HCT116 (cell line): ENCODE measurements at regions not wholly inside any gene's neighbourhood (a gene's known extent, or its start where the extent isn't known, plus 50 kb on each side); places are given as distances from the start of the nearest gene placed in this dataset.

Experiments used
- ATAC-seq: fragments of 200-7000 bp; cut with Tn5 transposase; 2 replicates; pipeline ENCODE4 v1.9.1; 2020; ENCODE audit warnings: mild to moderate bottlenecking, moderate library complexity
- BruUV-seq: library from RNA; stranded (reverse); fragments of 400-500 nt; replicated peaks from 2 replicates; lab custom pipeline; 2021; lab: Mats Ljungman, UMichigan
- CTCF ChIA-PET: fragments of 300-600 bp; sonication (Branson Sonifier 250); formaldehyde crosslinking; loops from one replicate; lab custom pipeline; 2021; ENCODE audit warnings: antibody characterized with exemption; lab: Charles Lee
- POLR2A ChIA-PET: fragments of 300-600, 350-600 bp; sonication (Branson Sonifier 250); formaldehyde crosslinking; loops from one replicate; lab custom pipeline; 2021; ENCODE audit warnings: antibody characterized with exemption; lab: Charles Lee
- RAD21 ChIA-PET, 2 experiments: fragments of 300-600 bp; sonication (Branson Sonifier 250); formaldehyde crosslinking; loops; one replicate each; lab custom pipeline; 2023; ENCODE audit warnings: low total read pairs in 2 of 2; ENCODE audit not compliant: uncharacterized antibody in 2 of 2, unreplicated experiment in 2 of 2, low non-redundant PET in 1 of 2; lab: Charles Lee
- DNase-seq: peaks from one replicate; pipeline ENCODE4 v3.0.0-alpha.2; 2010; ENCODE audit warnings: low read depth, low spot score
- H2AFZ ChIP-seq: fragments of 200-600 bp; shearing (Covaris generic), sonication (generic); 2 replicates; pipeline ENCODE4 v1.6.1; 2017; ENCODE audit warnings: low read depth, mixed run types, mixed read lengths, antibody characterized with exemption, low read length; ENCODE audit not compliant: poor library complexity, severe bottlenecking
- H3K27ac ChIP-seq: 2 replicates; pipeline ENCODE4 v1.5.1; 2012; ENCODE audit warnings: low read depth, low read length
- H3K27me3 ChIP-seq: fragments of 200-600 bp; sonication (generic); 2 replicates; pipeline ENCODE4 v1.6.1; 2016; ENCODE audit warnings: mixed run types, low read length, mixed read lengths; ENCODE audit not compliant: insufficient read depth
- H3K36me3 ChIP-seq, 2 experiments: fragments of 200-500 bp in 1 of 2; fragments of 200-600 bp in 1 of 2; sonication (Bioruptor generic) in 1 of 2; sonication (generic) in 1 of 2; 2 replicates each; pipeline versions ENCODE4 v1.5.1 to v1.6.1; 2014 to 2016; ENCODE audit warnings: low read length in 2 of 2, inconsistent platforms in 1 of 2, mixed read lengths in 1 of 2, mixed run types in 1 of 2; ENCODE audit not compliant: insufficient read depth in 2 of 2, control insufficient read depth in 1 of 2
- H3K4me1 ChIP-seq, 2 experiments: fragments of 200-600 bp in 1 of 2; sonication (generic) in 1 of 2; 2 replicates each; pipeline versions ENCODE4 v1.5.1 to v1.6.1; 2012 to 2017; ENCODE audit warnings: low read length in 2 of 2, inconsistent platforms in 1 of 2, mild to moderate bottlenecking in 1 of 2, mixed read lengths in 1 of 2, mixed run types in 1 of 2, moderate library complexity in 1 of 2; ENCODE audit not compliant: insufficient read depth in 2 of 2, control insufficient read depth in 1 of 2
- H3K4me2 ChIP-seq: fragments of 200-600 bp; sonication (generic); 2 replicates; pipeline ENCODE4 v1.6.1; 2017; ENCODE audit warnings: mixed run types, low read length, mixed read lengths
- H3K4me3 ChIP-seq, 2 experiments: fragments of 200-600 bp in 1 of 2; sonication (generic) in 1 of 2; replicated peaks in 1 of 2; 2 replicates each; pipeline ENCODE4 v1.5.1; 2011 to 2016; ENCODE audit warnings: low read length in 2 of 2, control low read depth in 1 of 2, low read depth in 1 of 2, mild to moderate bottlenecking in 1 of 2, mixed read lengths in 1 of 2, mixed run types in 1 of 2
- H3K79me2 ChIP-seq: fragments of 200-600 bp; sonication (generic); 2 replicates; pipeline ENCODE4 v1.6.1; 2017; ENCODE audit warnings: mild to moderate bottlenecking, mixed run types, low read length, moderate library complexity, mixed read lengths; ENCODE audit not compliant: insufficient read depth
- H3K9ac ChIP-seq: fragments of 200-600 bp; sonication (generic); 2 replicates; pipeline ENCODE4 v1.6.1; 2016; ENCODE audit warnings: low read length, mixed read lengths
- H3K9me2 ChIP-seq: fragments of 200-600 bp; sonication (generic), shearing (Covaris generic); 2 replicates; pipeline ENCODE4 v1.6.1; 2017; ENCODE audit warnings: mixed run types, mild to moderate bottlenecking, moderate library complexity; ENCODE audit not compliant: insufficient read depth
- H3K9me3 ChIP-seq, 2 experiments: fragments of 200-500 bp in 1 of 2; fragments of 200-600 bp in 1 of 2; sonication (Bioruptor generic) in 1 of 2; sonication (generic) in 1 of 2; 2 replicates each; pipeline ENCODE4 v1.6.1; 2014 to 2017; ENCODE audit warnings: low read length in 2 of 2, mixed read lengths in 2 of 2, inconsistent platforms in 1 of 2, low read depth in 1 of 2, mild to moderate bottlenecking in 1 of 2, mixed run types in 1 of 2, moderate library complexity in 1 of 2; ENCODE audit not compliant: control insufficient read depth in 1 of 2, insufficient read depth in 1 of 2
- H4K20me1 ChIP-seq: fragments of 200-600 bp; sonication (generic), shearing (Covaris generic); 2 replicates; pipeline ENCODE4 v1.6.1; 2017; ENCODE audit warnings: mixed run types, mild to moderate bottlenecking, moderate library complexity; ENCODE audit not compliant: insufficient read depth
- CBX3 ChIP-seq: IDR thresholded peaks from 2 replicates; pipeline ENCODE4 v1.6.1; 2012; ENCODE audit warnings: low read depth
- CEBPB ChIP-seq: IDR thresholded peaks from 2 replicates; pipeline ENCODE4 v1.6.1; 2012; ENCODE audit warnings: low read depth
- CTCF ChIP-seq, 3 experiments: fragments of 200-600 bp in 1 of 3; sonication (generic) in 1 of 3; IDR thresholded peaks in 2 of 3; conservative IDR thresholded peaks in 1 of 3; 2 replicates each; pipeline ENCODE4 v1.5.1; 2012 to 2017; ENCODE audit warnings: low read depth in 2 of 3, low read length in 2 of 3, antibody characterized with exemption in 1 of 3, borderline replicate concordance in 1 of 3, control low read depth in 1 of 3, mild to moderate bottlenecking in 1 of 3, mixed read lengths in 1 of 3, mixed run types in 1 of 3, moderate library complexity in 1 of 3; ENCODE audit not compliant: insufficient read depth in 1 of 3
- EGR1 ChIP-seq: IDR thresholded peaks from 2 replicates; pipeline ENCODE4 v1.6.1; 2012; ENCODE audit warnings: low read depth
- ELF1 ChIP-seq: IDR thresholded peaks from 2 replicates; pipeline ENCODE4 v1.6.1; 2012; ENCODE audit warnings: low read depth, borderline replicate concordance
- EZH2 ChIP-seq: fragments of 200-600 bp; sonication (generic); IDR thresholded peaks from 2 replicates; pipeline ENCODE4 v1.6.1; 2017; ENCODE audit warnings: antibody characterized with exemption, mixed run types
- FOSL1 ChIP-seq: IDR thresholded peaks from 2 replicates; pipeline ENCODE4 v1.6.1; 2012; ENCODE audit warnings: low read depth
- POLR2A ChIP-seq: IDR thresholded peaks from 2 replicates; pipeline ENCODE4 v1.7.0; 2011; ENCODE audit warnings: borderline replicate concordance; ENCODE audit not compliant: insufficient read depth, insufficient read length; ENCODE audit errors: extremely low read depth
- POLR2AphosphoS5 ChIP-seq: IDR thresholded peaks from 2 replicates; pipeline ENCODE4 v1.6.1; 2011; ENCODE audit warnings: mild to moderate bottlenecking, low read depth, low read length, moderate library complexity
- RAD21 ChIP-seq: IDR thresholded peaks from 2 replicates; pipeline ENCODE4 v1.6.1; 2012; ENCODE audit warnings: low read depth, mild to moderate bottlenecking
- REST ChIP-seq: IDR thresholded peaks from 2 replicates; pipeline ENCODE4 v1.6.1; 2012; ENCODE audit warnings: low read depth
- SIN3A ChIP-seq: IDR thresholded peaks from 2 replicates; pipeline ENCODE4 v1.6.1; 2012; ENCODE audit warnings: low read depth
- SP1 ChIP-seq: IDR thresholded peaks from 2 replicates; pipeline ENCODE4 v1.6.1; 2012; ENCODE audit warnings: low read depth
- SRF ChIP-seq: IDR thresholded peaks from 2 replicates; pipeline ENCODE4 v1.6.1; 2012; ENCODE audit warnings: low read depth
- TCF7L2 ChIP-seq: IDR thresholded peaks from 2 replicates; pipeline ENCODE4 v1.7.0; 2011; ENCODE audit warnings: borderline replicate concordance, inconsistent platforms; ENCODE audit not compliant: insufficient read depth, insufficient read length; ENCODE audit errors: extremely low read depth
- ZBTB33 ChIP-seq: IDR thresholded peaks from 2 replicates; pipeline ENCODE4 v1.6.1; 2011; ENCODE audit warnings: mild to moderate bottlenecking, low read length, moderate library complexity; ENCODE audit not compliant: insufficient replicate concordance; ENCODE audit errors: extremely low read depth
- ZFX ChIP-seq: fragments of 450-650 bp; IDR thresholded peaks from 2 replicates; pipeline ENCODE4 v1.6.1; 2017
- ZNF274 ChIP-seq: fragments of 200-500 bp; sonication (Bioruptor generic); IDR thresholded peaks from 2 replicates; pipeline ENCODE4 v1.6.1; 2014; ENCODE audit warnings: mild to moderate bottlenecking, low read depth, low read length, inconsistent platforms
- intact Hi-C: fragments of 100-400 bp; cut with micrococcal nuclease; formaldehyde crosslinking; loops from 2 replicates; pipeline ENCODE4 v1.10.0; 2022
- TF ChIP-seq, protein P1 (sequence below): IDR thresholded peaks from 2 replicates; pipeline ENCODE4 v1.6.1; 2012
- TF ChIP-seq, protein P2 (sequence below): IDR thresholded peaks from 2 replicates; pipeline ENCODE4 v1.6.1; 2012

DNA sequence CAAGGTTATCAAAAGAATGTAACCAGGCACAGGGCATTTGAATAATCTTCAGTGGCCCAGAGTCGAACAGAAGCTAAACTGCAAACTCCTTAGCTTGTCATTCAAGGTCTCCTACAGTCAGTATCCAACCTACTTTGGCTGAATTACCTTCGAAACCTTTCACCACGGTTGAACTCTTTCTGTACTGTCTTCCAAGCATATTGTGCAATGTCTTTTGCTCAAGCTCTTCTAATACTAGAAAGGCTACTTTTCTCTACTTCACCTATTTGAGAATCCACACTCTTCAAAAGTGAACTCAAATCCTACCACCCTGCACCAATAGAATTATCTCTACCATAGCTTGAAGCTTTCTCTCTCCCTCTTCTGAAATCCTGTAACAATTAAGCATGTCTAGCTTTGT, 142.9 kb downstream of the NR4A2 start:
- H3K9me2 ChIP-seq: no peaks in the 10 kb centered on the region
- H3K9ac ChIP-seq: no peak overlapping the region
- intact Hi-C loops: no loop called here
- H3K9me3 ChIP-seq: no peaks in the 10 kb centered on the region
- ChIA-PET POLR2A (no interaction called here), CTCF (no interaction called here), RAD21 (no interaction called here)
- H3K36me3 ChIP-seq: no peaks in the 10 kb centered on the region
- no peak overlapping the region for H3K4me3 ChIP-seq
- H3K4me2 ChIP-seq: no peak overlapping the region
- H3K4me1 ChIP-seq: no peaks in the 10 kb centered on the region
- H2AFZ ChIP-seq: no peak overlapping the region
- BruUV-seq: no TSS peak
- no peaks in the 10 kb centered on the region for H3K79me2 ChIP-seq
- DNase-seq (no peak), ATAC-seq (no peak)
- H3K27me3 ChIP-seq: no peaks in the 10 kb centered on the region
- no peak overlapping the region for H3K27ac ChIP-seq
- H4K20me1 ChIP-seq: no peaks in the 10 kb centered on the region
- TF ChIP-seq ZNF274: no peak
- TF ChIP-seq CBX3: no peak
- TF ChIP-seq, protein P1, sequence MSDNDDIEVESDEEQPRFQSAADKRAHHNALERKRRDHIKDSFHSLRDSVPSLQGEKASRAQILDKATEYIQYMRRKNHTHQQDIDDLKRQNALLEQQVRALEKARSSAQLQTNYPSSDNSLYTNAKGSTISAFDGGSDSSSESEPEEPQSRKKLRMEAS: no peak
- no peak for TF ChIP-seq ELF1
- TF ChIP-seq, protein P2, sequence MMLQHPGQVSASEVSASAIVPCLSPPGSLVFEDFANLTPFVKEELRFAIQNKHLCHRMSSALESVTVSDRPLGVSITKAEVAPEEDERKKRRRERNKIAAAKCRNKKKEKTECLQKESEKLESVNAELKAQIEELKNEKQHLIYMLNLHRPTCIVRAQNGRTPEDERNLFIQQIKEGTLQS: no peak
- TF ChIP-seq TCF7L2: no peak
- no peak for TF ChIP-seq SIN3A
- no peak for TF ChIP-seq SP1
- no peak for TF ChIP-seq EGR1
- no peak for TF ChIP-seq ZBTB33
- no peak for TF ChIP-seq POLR2A
- TF ChIP-seq POLR2AphosphoS5: no peak
- TF ChIP-seq SRF: no peak
- TF ChIP-seq CEBPB: no peak
- no peak for TF ChIP-seq CTCF (IDR thresholded peaks at IDR 0.05 in 2 of 3, conservative IDR thresholded peaks at IDR 0.05 in 1 of 3; ENCODE audit: borderline replicate concordance in 1 of 3, insufficient read depth in 1 of 3, low read depth in 2 of 3, low read length in 2 of 3)
- TF ChIP-seq FOSL1: no peak
- no peak for TF ChIP-seq EZH2
- no peak for TF ChIP-seq ZFX
- no peak for TF ChIP-seq RAD21
- no peak for TF ChIP-seq REST
